HG03066 (cell line): ENCODE measurements at regions not wholly inside any gene's neighbourhood (a gene's known extent, or its start where the extent isn't known, plus 50 kb on each side); places are given as distances from the start of the nearest gene placed in this dataset.
"Not testable (repeated sequence)": the region's sequence is repeated elsewhere in the genome, so short reads cannot be mapped to it uniquely, and the experiment has no call there.

Source experiments
- ATAC-seq: cut with Tn5 transposase; IDR thresholded peaks from one replicate; pipeline ENCODE4 v1.9.1; 2021; ENCODE audit warnings: low read depth; ENCODE audit not compliant: unreplicated experiment

GRCh38 chr4:20003836-20004558, 247.7 kb upstream of the SLIT2 start:
- ATAC-seq, result not testable (repeated sequence)

- no peak for ATAC-seq
Observed at GRCh38 chr4:19999775-20000414, 251.8 kb upstream of the SLIT2 start.

- no peak for ATAC-seq
Observed at GRCh38 chr4:19999276-19999675, 252.4 kb upstream of the SLIT2 start.

GRCh38 chr4:19993242-19993641, 258.5 kb upstream of the SLIT2 start:
- ATAC-seq, result no peak

GRCh38 chr4:19992471-19993093, 259.1 kb upstream of the SLIT2 start:
- no peak for ATAC-seq

GRCh38 chr4:19987746-19988145, 264.0 kb upstream of the SLIT2 start:
- ATAC-seq, result no peak

GRCh38 chr4:19983072-19983471, 268.6 kb upstream of the SLIT2 start:
- no peak for ATAC-seq

GRCh38 chr4:19982556-19982955, 269.1 kb upstream of the SLIT2 start:
- ATAC-seq, result no peak

GRCh38 chr4:19971829-19972228, 279.9 kb upstream of the SLIT2 start:
- no peak for ATAC-seq

GRCh38 chr4:19969492-19969891, 282.2 kb upstream of the SLIT2 start:
- ATAC-seq, result no peak

GRCh38 chr4:19961091-19961490, 290.6 kb upstream of the SLIT2 start:
- no peak for ATAC-seq

GRCh38 chr4:19958848-19959247, 292.9 kb upstream of the SLIT2 start:
- ATAC-seq, result no peak

- ATAC-seq, result no peak
Observed at GRCh38 chr4:19947349-19947748, 304.4 kb upstream of the SLIT2 start.

- no peak for ATAC-seq
Observed at GRCh38 chr4:19945979-19946380, 305.7 kb upstream of the SLIT2 start.

GRCh38 chr4:19945501-19945900, 306.2 kb upstream of the SLIT2 start:
- ATAC-seq, result no peak

GRCh38 chr4:19944806-19945205, 306.9 kb upstream of the SLIT2 start:
- no peak for ATAC-seq

- no peak for ATAC-seq
Observed at GRCh38 chr4:19944251-19944650, 307.5 kb upstream of the SLIT2 start.

- no peak for ATAC-seq
Observed at GRCh38 chr4:19941434-19941833, 310.3 kb upstream of the SLIT2 start.

GRCh38 chr4:19940861-19941260, 310.8 kb upstream of the SLIT2 start:
- ATAC-seq, result no peak

- ATAC-seq, result no peak
Observed at GRCh38 chr4:19936476-19936875, 315.2 kb upstream of the SLIT2 start.

GRCh38 chr4:19930742-19931141, 321.0 kb upstream of the SLIT2 start:
- no peak for ATAC-seq

- no peak for ATAC-seq
Observed at GRCh38 chr4:19927381-19927780, 324.3 kb upstream of the SLIT2 start.
